NCI-H2029 (cell line): ENCODE measurements at regions not wholly inside any gene's neighbourhood (a gene's known extent, or its start where the extent isn't known, plus 50 kb on each side); places are given as distances from the start of the nearest gene placed in this dataset.
"Not testable (repeated sequence)": the region's sequence is repeated elsewhere in the genome, so short reads cannot be mapped to it uniquely, and the experiment has no call there.

Source experiments
- DNase-seq: peaks from one replicate; lab custom pipeline; 2025; lab: John Stamatoyannopoulos, UW

DNA sequence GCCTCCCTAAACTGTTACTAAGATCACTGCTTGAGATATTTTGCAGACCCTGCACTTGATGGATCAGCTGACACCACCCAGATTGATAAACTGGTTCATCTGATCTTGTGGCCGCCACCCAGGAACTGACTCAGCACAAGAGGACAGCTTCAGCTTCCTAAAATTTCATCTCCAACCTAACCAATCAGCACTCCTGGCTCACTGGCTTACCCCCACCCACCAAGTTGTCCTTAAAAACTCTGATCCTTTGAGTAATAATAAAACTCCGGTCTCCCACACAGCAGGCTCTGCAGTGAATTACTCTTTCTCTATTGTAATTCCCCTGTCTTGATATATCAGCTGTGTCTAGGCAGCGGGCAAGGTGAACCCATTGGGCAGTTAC is 174.8 kb downstream of the UTP18 start:
- DNase-seq, result no peak

DNA sequence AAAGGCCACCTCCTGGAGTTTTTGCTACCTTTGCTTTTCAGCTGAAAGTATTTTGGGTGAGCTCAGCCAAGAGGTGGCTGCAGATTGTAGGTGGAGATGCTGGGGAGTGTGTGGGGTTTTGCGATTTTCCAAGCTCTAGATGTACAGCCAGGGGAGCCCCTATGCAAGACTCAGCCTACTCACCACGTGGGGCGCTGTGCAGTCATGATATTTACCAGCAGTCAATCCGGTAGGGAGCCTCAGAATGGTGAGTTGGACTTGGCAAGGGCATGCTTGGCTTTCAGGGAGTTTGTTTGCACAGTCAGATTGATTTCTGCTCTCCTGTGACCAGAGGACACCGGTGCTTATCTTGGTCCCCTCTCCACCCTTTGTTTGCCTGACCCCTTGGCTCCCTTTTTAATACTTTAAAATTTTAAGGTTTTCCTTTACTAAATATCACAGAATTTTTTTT is 175.3 kb downstream of the UTP18 start:
- DNase-seq, result peak; percentile 69

DNA sequence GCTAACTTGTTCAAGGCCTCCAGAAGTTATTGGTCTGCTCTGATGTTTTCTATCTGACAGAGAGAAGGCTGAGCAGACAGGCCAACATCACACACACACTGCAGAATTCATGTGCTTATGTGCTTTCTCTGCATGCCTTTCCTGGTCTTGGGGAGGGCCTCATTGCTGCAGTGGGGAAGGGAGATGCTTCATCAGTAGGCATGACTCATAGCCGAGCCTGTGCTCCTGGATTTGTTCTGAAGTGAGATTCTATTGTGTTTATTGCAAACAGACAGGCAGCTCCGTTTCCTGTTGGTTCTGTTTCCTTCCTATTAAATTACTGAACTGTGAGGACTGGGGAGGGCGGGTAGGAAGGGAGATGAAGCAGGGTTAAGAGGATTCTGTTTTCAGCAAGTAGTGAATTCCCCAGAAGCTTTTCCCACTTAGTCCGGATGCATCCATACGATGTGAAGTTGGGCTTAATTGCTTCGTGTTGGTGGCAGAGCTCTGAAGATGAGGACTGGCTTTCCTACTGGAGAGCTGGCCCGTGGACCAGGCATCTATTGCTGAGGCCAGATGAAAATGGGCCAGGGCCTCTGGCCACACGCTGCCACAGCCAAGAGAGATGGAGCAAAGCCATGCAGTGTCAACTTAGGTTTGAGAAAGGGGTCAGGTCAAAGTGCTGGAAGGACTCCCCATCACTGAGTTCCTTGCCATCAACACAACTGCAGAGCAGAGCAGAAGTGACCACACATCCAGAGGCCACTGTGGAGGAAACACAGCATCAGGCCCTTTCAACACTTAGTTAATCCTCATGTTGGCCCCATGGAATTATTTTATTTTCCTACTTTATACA is 179.3 kb downstream of the UTP18 start:
- peak; percentile 59 for DNase-seq

DNA sequence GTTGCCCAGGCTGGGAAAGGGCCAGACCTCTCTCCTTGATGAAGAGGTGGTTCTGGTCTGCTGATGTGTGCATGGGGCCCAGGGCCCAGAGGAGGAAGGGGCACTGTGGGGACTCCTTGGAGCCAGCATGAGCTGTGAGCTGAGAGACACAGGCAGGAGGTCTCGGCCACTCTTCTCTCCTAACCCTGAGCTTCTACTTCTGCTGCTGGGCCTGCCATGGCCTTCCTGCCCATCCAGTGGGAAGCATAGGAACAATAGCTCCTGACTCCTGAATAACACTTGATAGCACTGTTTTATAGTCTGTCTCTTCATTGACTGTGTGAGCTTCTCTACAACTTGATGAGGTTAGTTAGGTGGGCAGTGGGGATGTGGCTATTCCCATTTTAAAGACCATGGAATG is 181.1 kb downstream of the UTP18 start:
- DNase-seq, result no peak

DNA sequence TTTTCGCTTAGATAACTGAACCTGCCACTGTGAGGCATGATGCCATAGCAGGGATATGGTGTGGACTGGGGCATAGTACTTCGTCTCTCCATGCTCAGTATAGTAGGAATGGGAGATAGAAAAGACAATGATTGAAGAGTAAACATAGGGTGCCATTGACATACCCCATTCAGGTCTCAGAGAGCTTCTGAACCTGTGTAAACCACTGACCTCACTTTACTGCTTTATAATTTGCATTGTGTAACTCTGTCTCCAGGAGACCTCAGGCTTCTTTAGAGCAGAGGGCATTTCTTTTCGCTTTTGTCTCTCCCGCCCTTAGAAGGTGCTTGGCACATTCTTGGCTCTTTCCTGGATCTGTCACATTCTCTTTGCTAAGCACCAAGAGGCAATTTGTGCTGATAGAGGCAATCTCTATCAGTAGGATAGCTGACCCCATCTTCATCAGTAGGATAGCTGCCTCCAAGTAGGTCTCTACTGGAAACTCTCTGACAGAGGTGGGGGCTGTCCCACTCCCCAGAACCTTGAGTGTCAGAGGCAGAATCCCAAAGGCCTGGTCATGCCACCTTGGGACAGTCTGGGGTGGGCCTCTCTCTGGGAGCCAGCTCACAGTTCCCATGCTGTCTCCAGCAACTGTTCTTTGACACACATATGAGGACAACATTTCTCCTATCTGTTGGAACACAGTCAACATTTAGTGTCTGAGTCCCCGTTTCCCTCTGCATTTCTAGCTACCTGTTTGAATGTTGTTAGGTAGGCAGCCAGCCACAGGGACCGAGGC is 181.9 kb downstream of the UTP18 start:
- DNase-seq, result no peak

DNA sequence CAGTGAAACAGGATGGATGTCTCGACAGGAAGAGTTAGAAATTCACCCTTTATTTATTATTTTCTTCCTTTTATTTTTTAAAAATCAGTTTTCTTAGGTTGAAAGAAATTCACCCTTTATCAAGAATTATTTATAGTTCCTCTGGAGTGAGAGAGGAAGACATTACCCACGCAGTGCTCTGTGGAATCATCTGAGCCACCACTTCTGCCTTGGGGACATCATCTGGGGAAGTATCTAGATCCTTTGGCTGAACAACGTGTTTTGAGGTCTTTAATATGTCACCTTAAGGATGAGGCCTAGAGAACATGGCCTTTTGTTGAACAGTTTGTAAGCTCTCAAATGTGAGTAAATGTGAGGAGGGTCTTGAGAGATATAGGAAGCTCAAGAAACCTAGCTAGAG is 183.3 kb downstream of the UTP18 start:
- no peak for DNase-seq

DNA sequence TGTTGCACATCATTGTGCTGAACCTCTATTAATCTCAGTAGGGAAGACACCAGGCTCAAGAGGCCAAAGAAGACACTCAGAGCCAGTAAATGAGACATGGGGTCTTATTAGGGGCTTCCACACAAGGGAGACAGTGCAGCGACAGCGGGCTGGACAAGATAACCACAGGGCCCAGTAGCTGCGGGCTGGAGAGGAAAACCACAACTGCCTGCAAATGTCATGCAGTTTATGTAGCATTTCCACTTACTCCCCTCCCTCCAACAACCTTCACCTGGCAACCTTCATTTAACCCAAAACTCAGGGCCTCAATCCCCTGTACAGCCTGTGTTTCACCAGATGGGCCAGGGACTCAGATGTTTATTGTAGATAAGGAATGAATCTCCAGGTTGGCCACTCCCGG is 185.6 kb downstream of the UTP18 start:
- no peak for DNase-seq

DNA sequence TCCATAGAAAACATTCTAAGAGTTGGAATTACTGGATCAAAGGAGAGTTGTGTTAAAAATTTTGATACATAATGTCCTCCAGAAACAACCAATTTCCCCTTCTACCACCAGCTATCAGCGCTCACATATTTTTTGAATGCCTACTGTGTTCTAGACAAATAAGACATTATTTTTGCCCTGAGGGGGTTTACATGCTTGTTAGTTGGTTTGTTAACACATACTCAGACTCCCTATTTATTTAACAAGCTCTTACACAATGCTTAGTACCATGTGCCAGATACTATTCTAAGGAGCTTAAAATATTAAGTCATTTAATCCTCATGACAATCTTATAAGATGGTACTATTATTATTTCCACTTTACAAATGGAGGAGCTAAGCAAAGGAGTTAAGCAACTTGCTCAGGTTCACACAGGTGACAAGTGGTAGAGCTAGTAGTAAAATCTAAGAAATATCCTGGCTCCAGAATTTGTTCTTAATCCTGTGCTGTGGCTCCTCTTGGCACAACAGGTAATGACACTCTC is 194.2 kb downstream of the UTP18 start:
- DNase-seq, result no peak

DNA sequence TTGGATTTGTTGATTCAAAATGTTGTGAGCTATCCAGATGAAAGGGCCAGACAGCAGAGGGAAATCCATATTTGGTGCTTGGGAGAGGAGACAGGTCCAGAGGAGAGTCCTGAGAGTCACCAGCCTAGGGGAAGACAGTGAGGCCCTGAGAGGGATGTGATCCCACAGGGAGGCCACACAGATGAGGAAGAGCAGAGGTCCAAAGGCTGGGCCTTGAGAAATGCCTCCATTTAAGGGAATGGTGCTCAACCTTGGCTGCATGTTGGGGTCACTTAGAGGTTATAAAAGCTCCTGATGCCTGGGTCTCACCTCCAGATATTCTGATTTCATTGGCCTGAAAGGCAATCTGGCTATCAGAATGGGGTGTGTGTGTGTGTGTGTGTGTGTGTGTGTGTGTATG is 194.9 kb downstream of the UTP18 start:
- DNase-seq, result no peak

DNA sequence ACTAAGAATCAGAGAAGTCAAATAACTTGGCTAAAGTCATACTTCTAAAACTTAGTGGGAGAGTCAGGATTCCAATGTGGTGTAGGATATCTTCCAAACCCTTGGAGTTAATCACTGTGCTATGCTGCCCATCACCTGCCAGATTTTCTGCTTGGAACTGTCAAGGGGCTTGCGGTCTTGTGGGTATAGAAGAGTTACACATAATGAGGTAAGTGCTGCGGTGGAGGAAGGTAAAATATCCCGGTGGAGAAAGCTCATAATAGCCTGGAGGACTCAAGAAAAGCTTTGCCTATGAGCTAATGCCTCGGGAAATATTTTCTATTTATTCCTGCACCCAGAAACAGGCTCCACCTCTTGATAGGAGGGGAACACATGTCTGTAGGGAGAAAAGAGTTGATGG is 195.6 kb downstream of the UTP18 start:
- DNase-seq, result no peak

DNA sequence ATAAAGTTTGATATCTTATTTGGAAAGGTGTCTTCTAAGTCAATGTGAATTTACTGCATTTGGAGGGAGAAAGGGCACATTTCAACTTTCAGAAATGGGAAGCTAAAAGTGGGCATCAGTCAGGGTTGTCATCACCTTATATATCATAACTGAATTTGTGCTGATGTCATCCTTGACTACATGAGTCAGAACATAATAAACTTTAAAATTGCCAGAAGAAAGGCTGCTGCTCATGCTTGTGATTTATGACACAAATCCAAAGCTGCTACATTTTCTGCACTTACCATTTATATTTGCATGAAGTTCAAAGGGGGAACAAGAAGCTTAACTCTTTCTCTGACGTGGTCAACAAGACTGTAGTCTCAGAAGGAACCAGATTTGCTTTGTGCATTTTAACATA is 196.6 kb downstream of the UTP18 start:
- DNase-seq, result no peak

DNA sequence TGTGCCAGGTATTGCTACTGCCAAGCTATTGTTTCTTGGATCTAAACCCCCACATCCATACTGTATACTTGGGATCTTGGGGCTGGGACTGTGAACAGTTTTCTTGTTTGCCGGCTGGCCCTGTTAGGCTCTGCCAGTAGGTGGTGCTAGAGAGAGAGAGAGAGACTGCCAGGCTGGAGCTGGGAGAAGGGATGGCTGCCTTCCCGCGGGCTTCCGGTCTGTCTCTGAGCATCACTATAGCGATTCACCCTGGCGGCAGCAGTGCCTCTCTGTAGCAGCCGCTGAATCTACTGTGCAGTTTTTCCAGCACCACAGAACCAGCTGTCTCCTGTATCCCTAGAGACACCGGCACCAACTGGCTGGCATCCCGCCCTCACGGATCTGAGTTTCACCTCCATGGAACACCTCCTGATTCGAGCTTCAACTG is 201.2 kb downstream of the UTP18 start:
- peak; percentile 61 for DNase-seq

DNA sequence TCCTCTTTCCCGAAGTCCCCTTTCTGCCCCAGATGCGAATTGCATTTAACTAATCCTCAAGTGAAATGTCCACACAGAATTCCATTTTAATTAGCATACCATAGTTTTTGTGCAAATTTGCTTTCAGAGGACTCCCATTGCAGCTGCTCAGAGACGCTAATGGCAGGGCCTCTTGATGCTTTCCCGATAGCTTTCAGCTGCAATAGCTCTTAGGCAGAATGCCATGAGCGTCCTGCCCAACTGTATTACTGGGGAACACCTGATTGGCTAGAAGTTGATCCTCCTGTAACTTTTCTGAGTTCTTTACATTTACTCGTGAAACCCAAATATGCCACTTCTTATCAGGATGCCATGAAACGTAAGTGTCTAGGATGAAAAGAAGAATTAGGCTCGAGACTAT is 203.0 kb downstream of the UTP18 start:
- DNase-seq, result no peak

DNA sequence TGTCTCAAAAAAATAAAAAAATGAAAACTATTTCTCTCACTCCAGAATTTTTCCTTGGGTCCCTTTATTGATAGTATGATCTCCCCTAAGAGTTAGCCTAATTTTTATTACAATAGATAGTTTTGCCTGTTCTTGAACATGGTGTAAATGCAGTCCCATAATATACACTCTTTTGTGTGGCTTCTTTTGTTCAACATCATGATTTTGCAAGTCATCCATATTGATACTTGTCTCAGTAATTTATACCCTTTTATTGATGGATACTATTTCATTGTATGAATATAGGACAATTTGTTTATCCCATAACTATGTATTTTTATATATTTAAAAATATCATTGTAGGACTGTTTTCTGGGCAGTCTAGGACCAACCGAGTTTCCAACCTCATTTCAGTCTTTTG is 207.0 kb downstream of the UTP18 start:
- DNase-seq, result no peak

DNA sequence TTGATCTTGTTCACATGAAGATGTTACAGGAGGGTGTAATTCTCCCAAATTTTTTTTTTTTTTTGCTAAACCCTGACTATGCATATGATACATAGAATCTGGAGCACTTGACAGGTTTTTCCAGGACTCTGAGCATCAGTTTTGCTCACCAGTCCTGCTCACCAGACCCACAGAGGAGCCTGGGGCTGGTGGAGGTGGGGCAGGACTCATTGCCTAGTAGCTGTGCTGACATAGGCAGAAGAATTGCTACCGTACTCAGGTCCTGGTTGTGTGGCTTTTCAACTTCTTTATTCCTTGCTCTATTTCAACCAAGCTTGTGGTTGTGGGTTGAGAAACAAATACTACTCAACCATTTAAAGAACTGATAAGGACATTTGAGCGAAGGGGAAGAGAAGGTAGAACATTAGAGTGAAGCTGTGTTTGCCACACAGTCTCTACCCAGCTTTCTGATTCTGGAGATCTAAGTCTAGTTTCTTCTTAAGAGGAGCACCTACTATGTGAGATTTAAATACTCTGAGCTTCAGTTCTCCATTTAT is 212.4 kb downstream of the UTP18 start:
- DNase-seq, result no peak

DNA sequence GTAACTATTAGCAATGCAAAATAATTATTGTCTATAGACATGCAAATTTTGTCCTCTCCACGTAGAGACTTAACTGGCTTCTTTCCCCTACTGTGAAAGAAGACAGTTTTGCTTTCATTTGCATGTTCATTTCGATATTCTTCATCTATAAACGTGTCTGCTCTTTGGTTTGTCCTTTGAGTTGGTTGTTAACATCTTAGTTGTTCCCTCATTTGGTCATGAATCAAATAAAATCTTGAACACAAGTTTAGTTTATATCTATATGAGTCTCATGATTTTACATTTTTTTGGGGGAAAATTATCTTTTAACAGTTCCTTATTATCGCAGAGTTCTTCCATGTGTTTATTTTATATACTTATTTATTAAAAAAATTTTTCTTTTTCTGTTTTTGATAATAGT is 214.4 kb downstream of the UTP18 start:
- no peak for DNase-seq

DNA sequence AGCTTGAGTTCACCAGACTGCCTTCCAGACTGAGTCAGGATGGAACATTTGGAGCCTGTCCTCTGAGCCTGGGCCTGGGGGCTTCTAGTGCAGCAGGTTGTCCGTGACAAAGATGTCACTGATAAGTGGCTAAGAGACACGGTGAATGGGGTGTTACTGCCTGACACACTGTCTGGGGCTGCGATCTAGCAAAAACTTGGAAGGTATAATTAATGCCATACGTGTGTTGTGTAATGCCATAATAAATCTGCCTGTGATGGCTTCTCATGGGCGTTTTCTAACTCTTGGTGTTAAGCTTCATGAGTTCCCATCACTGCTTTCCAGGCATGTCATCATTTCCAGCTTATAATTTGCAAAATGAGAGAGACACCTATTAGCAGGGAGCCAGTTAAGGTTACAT is 215.4 kb downstream of the UTP18 start:
- DNase-seq, result no peak

DNA sequence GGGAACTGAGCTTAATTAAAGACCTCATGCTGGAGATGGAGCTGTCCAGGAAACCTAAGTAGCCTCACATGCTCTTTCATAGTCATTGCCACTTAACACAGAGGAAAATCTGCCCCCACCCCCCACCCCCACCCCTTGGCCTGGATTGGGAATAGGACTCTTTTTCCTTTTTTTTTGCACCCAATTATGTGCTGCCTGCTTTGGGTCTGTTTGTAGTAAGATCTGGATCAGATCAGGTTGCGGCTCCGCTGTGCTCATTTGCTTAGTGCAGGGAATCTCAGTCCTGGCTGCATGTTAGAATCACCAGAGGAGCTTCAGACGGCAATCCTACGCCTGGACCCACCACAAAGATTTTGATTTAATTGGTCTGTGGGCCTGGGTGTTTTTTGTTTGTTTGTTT is 219.0 kb downstream of the UTP18 start:
- no peak for DNase-seq

DNA sequence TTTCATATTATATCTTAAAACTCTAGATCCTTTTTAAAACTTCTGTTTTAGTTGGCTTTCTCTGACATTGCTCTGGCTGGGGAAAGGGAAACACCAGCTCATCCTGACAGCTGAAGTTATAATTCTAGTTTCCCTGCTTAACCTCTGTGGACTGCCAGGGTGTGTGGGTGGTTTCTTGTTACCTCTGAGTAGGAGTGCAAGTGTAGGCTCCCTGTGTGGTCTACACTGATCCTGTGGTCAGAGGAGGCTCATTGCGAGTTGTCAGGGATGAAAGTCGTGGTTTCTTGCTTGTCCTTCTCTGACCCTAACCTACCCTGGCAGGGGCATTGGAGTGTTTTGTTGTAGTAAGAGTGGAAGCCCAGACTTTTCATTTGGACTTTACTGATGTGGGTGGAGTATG is 221.0 kb downstream of the UTP18 start:
- DNase-seq, result no peak

DNA sequence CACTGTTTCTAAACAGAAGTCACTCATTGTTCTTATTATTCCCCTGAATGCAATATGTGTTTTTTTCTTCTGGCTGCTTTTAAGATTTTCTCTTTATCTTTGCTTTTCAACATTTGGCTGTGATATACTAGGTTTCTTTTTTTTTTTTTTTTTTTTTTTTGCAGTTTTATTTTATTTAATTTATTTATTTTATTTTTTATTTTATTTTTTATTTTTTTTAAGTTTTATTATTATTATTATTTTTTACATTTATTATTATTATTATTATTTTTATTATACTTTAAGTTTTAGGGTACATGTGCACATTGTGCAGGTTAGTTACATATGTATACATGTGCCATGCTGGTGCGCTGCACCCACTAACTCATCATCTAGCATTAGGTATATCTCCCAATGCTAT is 221.9 kb downstream of the UTP18 start:
- DNase-seq, result not testable (repeated sequence)

DNA sequence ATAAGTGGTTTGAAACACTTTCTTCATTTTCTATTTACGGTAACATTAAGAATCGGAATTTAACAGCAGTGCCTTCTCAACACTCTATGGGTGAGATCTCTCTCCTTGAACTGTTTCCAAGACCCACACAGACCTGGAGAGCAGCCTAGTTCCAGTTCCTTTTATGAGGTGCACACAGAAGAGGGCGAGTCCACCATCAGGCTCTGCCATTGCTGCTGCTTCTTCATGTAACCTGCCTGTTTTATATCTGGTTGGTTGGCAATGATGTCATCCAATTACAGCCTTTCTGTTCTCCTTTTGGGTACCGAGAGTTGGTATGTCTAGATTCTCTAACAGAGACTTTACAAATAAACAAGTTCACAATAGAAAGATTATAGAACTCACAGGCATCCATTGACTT is 225.7 kb downstream of the UTP18 start:
- no peak for DNase-seq

DNA sequence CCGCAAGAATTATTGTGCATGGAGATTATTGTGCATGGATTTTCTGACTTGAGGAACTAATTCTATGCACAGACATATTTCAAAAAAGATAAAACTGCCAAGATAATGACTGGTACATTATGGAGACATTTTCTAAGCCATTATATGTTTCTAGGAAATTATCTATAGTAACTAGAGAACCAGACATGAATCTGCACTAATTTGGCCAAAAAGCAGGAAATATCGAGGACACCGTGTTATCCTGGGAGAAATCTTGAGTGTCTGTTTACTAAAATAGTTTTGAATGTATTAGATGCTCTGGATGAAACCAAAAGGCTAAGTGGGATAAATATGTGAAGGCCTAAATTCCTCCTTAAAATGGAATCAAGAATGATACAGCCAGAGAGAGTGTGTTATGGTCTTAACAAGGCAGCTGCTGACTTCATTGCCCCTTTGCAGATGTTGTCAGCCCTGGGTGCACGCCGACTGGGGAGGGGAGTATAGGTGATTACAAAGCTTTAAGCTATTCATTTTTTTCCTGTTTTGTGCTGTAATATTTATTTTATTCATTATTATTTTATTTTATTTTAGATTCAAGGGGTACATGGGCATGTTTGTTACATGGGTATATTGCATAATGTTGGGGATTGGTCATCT is 226.7 kb downstream of the UTP18 start:
- DNase-seq, result no peak
